Keratinocyte (primary cell): ENCODE measurements at regions not wholly inside any gene's neighbourhood (a gene's known extent, or its start where the extent isn't known, plus 50 kb on each side); places are given as distances from the start of the nearest gene placed in this dataset.

ENCODE experiments used
- DNase-seq: peaks from one replicate; pipeline ENCODE4 v3.0.0-alpha.2; 2011; ENCODE audit warnings: low read depth, missing footprints, low spot score
- FAIRE-seq: peaks from 2 replicates; lab custom pipeline; 2011; peaks lifted over from hg19 to GRCh38; lab: Jason Lieb, UNC
- H2AFZ ChIP-seq: 2 replicates; pipeline ENCODE4 v1.6.0; 2012; ENCODE audit warnings: low read length, control low read depth, inconsistent platforms; ENCODE audit not compliant: control insufficient read depth
- H3K27ac ChIP-seq: 2 replicates; pipeline ENCODE4 v1.5.1; 2011; ENCODE audit warnings: low read length; ENCODE audit not compliant: control insufficient read depth, insufficient read depth
- H3K27me3 ChIP-seq: 3 replicates; pipeline ENCODE4 v1.6.0; 2011; ENCODE audit warnings: low read length; ENCODE audit not compliant: control insufficient read depth, insufficient read depth; ENCODE audit errors: extremely low read depth
- H3K36me3 ChIP-seq, 2 experiments: 2 replicates in 1 of 2; 3 replicates in 1 of 2; pipeline ENCODE4 v1.5.1; 2011; ENCODE audit warnings: low read length in 2 of 2, mild to moderate bottlenecking in 1 of 2; ENCODE audit not compliant: control insufficient read depth in 2 of 2, insufficient read depth in 2 of 2; ENCODE audit errors: extremely low read depth in 1 of 2
- H3K4me1 ChIP-seq: 3 replicates; pipeline ENCODE4 v1.5.1; 2011; ENCODE audit warnings: low read length; ENCODE audit not compliant: control insufficient read depth, insufficient read depth; ENCODE audit errors: extremely low read depth
- H3K4me2 ChIP-seq: 3 replicates; pipeline ENCODE4 v1.6.0; 2011; ENCODE audit warnings: low read depth, low read length; ENCODE audit not compliant: control insufficient read depth, insufficient read depth; ENCODE audit errors: extremely low read depth
- H3K4me3 ChIP-seq, 3 experiments: fragments of 200-600 bp in 1 of 3; sonication (generic) in 1 of 3; 2 replicates in 2 of 3; 3 replicates in 1 of 3; pipeline ENCODE4 v1.5.1; 2011 to 2016; ENCODE audit warnings: low read length in 3 of 3, mild to moderate bottlenecking in 3 of 3, control low read depth in 2 of 3, inconsistent platforms in 1 of 3, low read depth in 1 of 3, mixed read lengths in 1 of 3, mixed run types in 1 of 3, moderate library complexity in 1 of 3; ENCODE audit not compliant: control insufficient read depth in 2 of 3, insufficient read depth in 2 of 3; ENCODE audit errors: extremely low read depth in 1 of 3
- H3K79me2 ChIP-seq: 2 replicates; pipeline ENCODE4 v1.6.0; 2012; ENCODE audit warnings: low read length; ENCODE audit not compliant: control insufficient read depth, insufficient read depth
- H3K9ac ChIP-seq: 3 replicates; pipeline ENCODE4 v1.6.0; 2011; ENCODE audit warnings: low read length; ENCODE audit not compliant: control insufficient read depth, insufficient read depth; ENCODE audit errors: extremely low read depth
- H3K9me1 ChIP-seq: 3 replicates; pipeline ENCODE4 v1.6.0; 2011; ENCODE audit warnings: low read length; ENCODE audit not compliant: control insufficient read depth, insufficient read depth; ENCODE audit errors: extremely low read depth
- H3K9me3 ChIP-seq: 2 replicates; pipeline ENCODE4 v1.5.1; 2012; ENCODE audit warnings: low read depth, low read length; ENCODE audit not compliant: control insufficient read depth
- H4K20me1 ChIP-seq: 3 replicates; pipeline ENCODE4 v1.6.0; 2011; ENCODE audit warnings: low read length; ENCODE audit not compliant: control insufficient read depth, insufficient read depth; ENCODE audit errors: extremely low read depth
- CTCF ChIP-seq, 3 experiments: IDR thresholded peaks in 1 of 3; conservative IDR thresholded peaks in 1 of 3; optimal IDR thresholded peaks in 1 of 3; 2 replicates in 2 of 3; 3 replicates in 1 of 3; pipeline versions ENCODE3 to v1.5.1; 2011; ENCODE audit warnings: low read length in 3 of 3, mild to moderate bottlenecking in 3 of 3, moderate library complexity in 2 of 3, control low read depth in 1 of 3, inconsistent platforms in 1 of 3; ENCODE audit not compliant: insufficient read depth in 2 of 3; ENCODE audit errors: extremely low read depth in 1 of 3
- EZH2 ChIP-seq: IDR thresholded peaks from one replicate; pipeline ENCODE4 v1.6.1; 2012; ENCODE audit warnings: inconsistent platforms, mild to moderate bottlenecking, low read length, moderate library complexity
- dilution Hi-C: fragments of 300-500 bp; cut with MboI; formaldehyde crosslinking; loops from one replicate; pipeline ENCODE4 v1.7.0; 2020; ENCODE audit warnings: low sequenced_read_pairs; ENCODE audit not compliant: extremely low pct_ligation_motif_present

- H3K4me1 ChIP-seq = no peaks in the 10 kb centered on the region
- no peak overlapping the region for H3K27ac ChIP-seq
- no peaks in the 10 kb centered on the region for H3K79me2 ChIP-seq
- no peaks in the 10 kb centered on the region for H3K27me3 ChIP-seq
- H3K9ac ChIP-seq = no peak overlapping the region
- H4K20me1 ChIP-seq = no peaks in the 10 kb centered on the region
- H3K9me3 ChIP-seq = no peaks in the 10 kb centered on the region
- no peaks in the 10 kb centered on the region for H3K9me1 ChIP-seq
- TF ChIP-seq EZH2 (no peak), CTCF (optimal IDR thresholded peaks at IDR 0.05 in 1 of 3, IDR thresholded peaks at IDR 0.05 in 1 of 3, conservative IDR thresholded peaks at IDR 0.05 in 1 of 3; ENCODE audit: extremely low read depth in 1 of 3, insufficient read depth in 2 of 3, low read length in 3 of 3) (no peak)
- FAIRE-seq = no peak
- H2AFZ ChIP-seq = no peak overlapping the region
- dilution Hi-C loops = no loop called here
- no peak for DNase-seq
- H3K36me3 ChIP-seq = no peaks in the 10 kb centered on the region
- no peak overlapping the region for H3K4me3 ChIP-seq
- no peak overlapping the region for H3K4me2 ChIP-seq
Measured at GRCh38 chr7:19930851-19931250, 157.4 kb upstream of the TMEM196 start.

- H3K4me2 ChIP-seq = no peak overlapping the region
- FAIRE-seq = no peak
- H3K4me1 ChIP-seq = no peaks in the 10 kb centered on the region
- H3K27me3 ChIP-seq = no peaks in the 10 kb centered on the region
- dilution Hi-C loops = no loop called here
- H3K36me3 ChIP-seq = no peaks in the 10 kb centered on the region
- no peaks in the 10 kb centered on the region for H3K79me2 ChIP-seq
- TF ChIP-seq CTCF (optimal IDR thresholded peaks at IDR 0.05 in 1 of 3, IDR thresholded peaks at IDR 0.05 in 1 of 3, conservative IDR thresholded peaks at IDR 0.05 in 1 of 3; ENCODE audit: extremely low read depth in 1 of 3, insufficient read depth in 2 of 3, low read length in 3 of 3) (no peak), EZH2 (no peak)
- no peak overlapping the region for H3K27ac ChIP-seq
- H3K4me3 ChIP-seq = no peak overlapping the region
- no peak for DNase-seq
- no peaks in the 10 kb centered on the region for H3K9me3 ChIP-seq
- H3K9me1 ChIP-seq = no peaks in the 10 kb centered on the region
- H3K9ac ChIP-seq = no peak overlapping the region
- H2AFZ ChIP-seq = no peak overlapping the region
- H4K20me1 ChIP-seq = no peaks in the 10 kb centered on the region
Measured at GRCh38 chr7:19930051-19930450, 156.6 kb upstream of the TMEM196 start.
